ENCODE measurements at regions not wholly inside any gene's neighbourhood (a gene's known extent, or its start where the extent isn't known, plus 50 kb on each side); places are given as distances from the start of the nearest gene placed in this dataset.

DNA sequence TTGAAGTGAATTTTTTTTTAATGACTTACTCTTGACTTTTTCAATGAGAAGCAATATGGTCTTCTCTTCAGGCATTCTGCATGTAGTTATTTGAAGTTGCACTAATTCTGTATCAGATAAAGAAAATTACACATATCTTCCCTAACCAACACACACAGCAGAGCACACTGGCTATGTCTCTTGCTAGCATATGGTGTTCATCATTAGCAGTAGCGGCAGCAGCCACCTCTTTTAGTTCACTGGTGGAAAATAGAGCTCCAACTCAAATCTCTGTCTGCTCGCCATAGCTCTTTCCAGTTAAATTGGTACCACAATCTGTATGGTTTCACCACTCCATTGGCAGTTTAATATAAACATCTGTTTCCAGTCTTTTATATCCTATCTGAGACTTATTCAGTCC is 278.1 kb upstream of the ZEB2 start:
- TF ChIP-seq, protein P1, sequence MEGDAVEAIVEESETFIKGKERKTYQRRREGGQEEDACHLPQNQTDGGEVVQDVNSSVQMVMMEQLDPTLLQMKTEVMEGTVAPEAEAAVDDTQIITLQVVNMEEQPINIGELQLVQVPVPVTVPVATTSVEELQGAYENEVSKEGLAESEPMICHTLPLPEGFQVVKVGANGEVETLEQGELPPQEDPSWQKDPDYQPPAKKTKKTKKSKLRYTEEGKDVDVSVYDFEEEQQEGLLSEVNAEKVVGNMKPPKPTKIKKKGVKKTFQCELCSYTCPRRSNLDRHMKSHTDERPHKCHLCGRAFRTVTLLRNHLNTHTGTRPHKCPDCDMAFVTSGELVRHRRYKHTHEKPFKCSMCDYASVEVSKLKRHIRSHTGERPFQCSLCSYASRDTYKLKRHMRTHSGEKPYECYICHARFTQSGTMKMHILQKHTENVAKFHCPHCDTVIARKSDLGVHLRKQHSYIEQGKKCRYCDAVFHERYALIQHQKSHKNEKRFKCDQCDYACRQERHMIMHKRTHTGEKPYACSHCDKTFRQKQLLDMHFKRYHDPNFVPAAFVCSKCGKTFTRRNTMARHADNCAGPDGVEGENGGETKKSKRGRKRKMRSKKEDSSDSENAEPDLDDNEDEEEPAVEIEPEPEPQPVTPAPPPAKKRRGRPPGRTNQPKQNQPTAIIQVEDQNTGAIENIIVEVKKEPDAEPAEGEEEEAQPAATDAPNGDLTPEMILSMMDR (conservative IDR thresholded peaks at IDR 0.05; ENCODE audit: low read depth, low read length): no peak
- TF ChIP-seq EZH2 (IDR thresholded peaks at IDR 0.05; ENCODE audit: borderline replicate concordance, low read depth, low read length, poor library complexity, severe bottlenecking): no peak
